Stimulated activated CD4-positive, alpha-beta T cell treated with anti-CD3 and anti-CD28 coated beads, Interleukin-15, amount 100 ng/mL, for 48 hours (primary cell): ENCODE measurements at regions not wholly inside any gene's neighbourhood (a gene's known extent, or its start where the extent isn't known, plus 50 kb on each side); places are given as distances from the start of the nearest gene placed in this dataset.

Experiments
- DNase-seq, 2 donors: peaks; one replicate each; pipeline ENCODE4 v3.0.0-alpha.2; 2020; ENCODE audit warnings: low read depth in 2 of 2

DNA sequence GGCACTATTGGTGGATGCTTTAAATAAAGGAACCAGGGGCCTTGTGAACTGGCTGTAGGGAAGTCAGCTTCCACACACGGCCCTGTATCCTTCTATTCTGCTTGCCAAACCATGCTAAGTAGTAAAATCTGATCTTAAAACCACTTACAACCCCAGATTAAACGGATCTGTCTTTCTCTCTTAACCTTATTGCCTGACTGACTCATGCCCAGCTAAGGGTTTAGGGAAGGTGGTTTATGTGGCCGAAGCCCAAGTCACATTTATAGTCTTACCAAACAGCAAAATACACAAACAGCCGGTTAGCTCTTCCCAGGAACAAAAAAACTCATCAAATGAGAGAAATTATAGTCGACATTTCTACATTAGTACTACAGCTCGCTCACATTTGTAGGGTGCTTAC, 988.4 kb upstream of the TENM3 start:
- DNase-seq = no peak

- no peak for DNase-seq
Observed at GRCh38 chr4:181258569-181258968, 984.6 kb upstream of the TENM3 start.

- no peak for DNase-seq
Observed at GRCh38 chr4:181259081-181259709, 984.0 kb upstream of the TENM3 start.

DNA sequence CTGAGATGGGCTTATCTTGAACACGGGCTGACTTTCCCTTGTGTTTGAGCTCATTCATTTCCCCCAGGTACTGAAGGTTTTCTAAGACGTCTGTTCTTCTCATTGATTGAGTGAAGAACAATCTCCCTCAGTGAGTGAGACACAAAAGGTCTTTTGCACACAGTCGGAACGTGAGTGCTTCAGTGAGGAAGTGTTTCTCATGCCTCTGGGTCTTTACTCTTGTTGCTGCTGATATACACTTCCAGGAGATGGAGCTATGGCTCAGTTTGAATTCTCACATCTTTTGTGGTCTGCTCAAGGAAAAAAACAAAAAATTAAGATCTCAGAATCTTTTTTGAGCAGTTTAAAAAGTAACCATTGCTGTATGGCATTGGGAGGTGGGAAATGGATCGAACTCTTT, 981.9 kb upstream of the TENM3 start:
- no peak for DNase-seq

- DNase-seq = no peak
Observed at GRCh38 chr4:181264893-181265292, 978.3 kb upstream of the TENM3 start.

DNA sequence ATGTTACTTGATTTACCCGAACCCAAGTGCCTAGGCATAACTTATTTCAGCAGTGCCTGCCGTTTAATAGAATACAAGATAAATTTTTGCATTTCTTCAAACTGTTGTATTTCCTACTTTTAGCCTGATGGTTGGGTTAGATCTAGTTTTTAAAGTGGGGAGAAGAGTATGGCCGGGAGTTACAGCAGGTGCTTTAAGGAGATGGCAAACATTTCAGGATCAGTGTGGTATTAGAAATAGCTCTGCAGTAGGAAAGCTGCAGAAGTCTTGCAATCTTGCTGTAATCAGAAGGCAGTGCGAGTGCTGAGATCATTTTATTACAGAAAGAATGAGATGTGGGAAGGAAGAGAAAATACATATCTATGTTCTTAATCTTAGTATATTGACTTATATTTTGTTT, 977.8 kb upstream of the TENM3 start:
- DNase-seq = no peak

GRCh38 chr4:181271116-181271640, 972.0 kb upstream of the TENM3 start:
- no peak for DNase-seq

DNA sequence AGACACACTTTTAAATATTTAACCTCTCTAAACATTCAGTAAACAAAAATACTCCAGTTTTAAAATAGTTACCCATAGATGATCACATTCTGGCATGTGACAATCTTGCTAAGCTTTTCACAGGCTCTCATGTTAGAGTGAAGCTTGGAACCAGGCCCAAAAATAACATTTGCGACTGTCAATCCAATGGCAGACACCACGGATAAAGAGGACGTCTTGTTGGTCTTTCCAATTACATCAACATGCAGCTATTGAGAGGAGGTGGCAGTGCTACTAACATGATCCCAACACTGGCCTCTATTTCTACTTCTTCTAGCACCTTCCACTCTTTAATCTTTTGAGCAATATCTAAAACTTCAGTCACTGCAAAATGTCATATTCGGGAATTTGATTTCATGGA, 970.8 kb upstream of the TENM3 start:
- no peak for DNase-seq

- no peak for DNase-seq
Observed at GRCh38 chr4:181278941-181279340, 964.3 kb upstream of the TENM3 start.

GRCh38 chr4:181281451-181281850, 961.8 kb upstream of the TENM3 start:
- DNase-seq = no peak

- no peak for DNase-seq
Observed at GRCh38 chr4:181289198-181289597, 954.0 kb upstream of the TENM3 start.

GRCh38 chr4:181291615-181292014, 951.6 kb upstream of the TENM3 start:
- no peak for DNase-seq

DNA sequence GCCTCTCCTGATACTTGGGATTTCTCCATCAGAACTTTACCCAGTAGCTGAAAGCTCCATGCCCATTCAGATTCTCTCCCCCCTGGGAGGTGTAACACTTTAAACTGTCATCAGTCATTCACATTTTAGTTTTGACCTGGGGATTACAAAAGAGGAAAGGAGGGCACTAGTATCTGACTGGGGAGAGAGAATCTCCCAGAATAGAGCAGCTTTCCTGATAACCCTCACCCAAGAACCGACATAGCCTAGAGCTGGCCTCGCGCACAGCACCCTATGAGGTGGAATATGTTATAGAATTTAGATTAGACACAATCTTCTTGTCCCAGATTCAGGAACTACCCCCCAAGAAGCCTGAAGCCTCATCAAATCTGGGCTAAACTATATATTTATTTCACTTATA, 950.2 kb upstream of the TENM3 start:
- no peak for DNase-seq

DNA sequence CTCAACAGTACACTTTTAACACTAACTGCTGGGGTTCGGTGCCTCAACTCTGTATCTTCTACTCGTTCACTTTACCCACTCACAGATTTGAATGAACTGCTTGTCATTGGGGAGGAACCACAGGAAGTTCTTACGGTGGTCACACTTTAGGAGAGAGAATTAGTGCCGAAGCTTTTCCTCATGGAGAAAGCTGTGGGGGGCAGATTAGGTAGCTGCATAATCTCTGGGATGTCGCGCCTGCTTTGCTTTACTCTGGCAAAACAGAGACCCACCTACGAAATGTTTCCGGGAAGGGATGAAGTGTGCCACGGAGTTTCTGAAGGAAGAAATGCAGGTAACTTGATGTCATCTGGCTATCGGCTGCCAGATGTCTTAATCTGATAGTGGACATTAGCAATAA, 949.7 kb upstream of the TENM3 start:
- DNase-seq = no peak

GRCh38 chr4:181294421-181294820, 948.8 kb upstream of the TENM3 start:
- DNase-seq = no peak

- DNase-seq = peak in 1 of 2 donors; percentile 12
Observed at GRCh38 chr4:181301735-181302710, 941.2 kb upstream of the TENM3 start.

GRCh38 chr4:181307824-181308223, 935.4 kb upstream of the TENM3 start:
- DNase-seq = no peak

GRCh38 chr4:181308476-181309312, 934.5 kb upstream of the TENM3 start:
- no peak for DNase-seq

- DNase-seq = no peak
Observed at GRCh38 chr4:181312066-181312465, 931.1 kb upstream of the TENM3 start.

GRCh38 chr4:181319629-181320028, 923.6 kb upstream of the TENM3 start:
- no peak for DNase-seq

DNA sequence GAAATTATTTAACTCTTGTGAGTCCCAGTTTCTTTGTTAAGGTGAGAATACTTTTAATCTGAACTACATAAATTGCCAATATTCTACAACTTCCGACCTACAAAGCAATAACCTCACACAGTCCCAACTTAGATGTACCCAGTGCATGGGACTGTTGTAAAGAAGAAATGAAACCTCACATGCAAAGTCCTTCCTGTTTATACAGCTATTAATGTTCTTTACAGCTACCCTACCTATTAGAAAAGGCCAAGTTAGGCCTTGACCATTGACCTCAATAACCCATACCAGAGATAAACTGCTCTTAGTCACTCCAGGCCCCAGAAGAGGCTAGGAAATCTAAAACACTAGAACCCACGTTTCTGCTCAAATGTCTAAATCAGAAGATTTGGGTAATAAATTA, 920.1 kb upstream of the TENM3 start:
- DNase-seq = no peak

DNA sequence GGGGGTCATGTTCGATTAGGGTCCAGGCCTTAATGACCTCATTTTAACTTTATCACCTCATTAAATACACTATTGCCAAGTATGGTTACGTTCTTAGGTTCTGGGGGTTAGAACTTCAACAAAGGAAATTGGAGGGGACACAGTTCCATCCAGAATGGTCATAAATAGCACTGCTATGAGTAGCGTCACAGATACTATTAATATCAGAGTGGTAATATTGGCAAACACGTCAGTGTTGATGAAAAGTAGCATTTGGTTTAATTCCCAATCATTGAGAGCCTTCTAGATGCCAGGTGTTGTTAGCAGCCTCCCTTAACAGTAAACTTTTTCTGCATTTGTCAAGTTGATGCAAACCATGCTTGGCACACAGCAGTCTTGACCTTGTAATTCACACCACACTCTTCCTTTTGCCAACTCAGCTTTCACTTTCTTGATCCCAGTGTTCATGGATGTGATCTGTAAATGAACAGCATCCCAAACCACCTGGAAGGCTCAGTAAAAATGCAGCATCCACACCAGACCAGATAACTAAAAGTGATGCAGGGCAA, 912.5 kb upstream of the TENM3 start:
- DNase-seq = no peak
